ENCODE measurements at regions not wholly inside any gene's neighbourhood (a gene's known extent, or its start where the extent isn't known, plus 50 kb on each side); places are given as distances from the start of the nearest gene placed in this dataset.

- H3K36me3 ChIP-seq (ENCODE audit: low read depth): no peaks in the 10 kb centered on the region
- H3K79me2 ChIP-seq (ENCODE audit: insufficient read depth): no peaks in the 10 kb centered on the region
- no peak overlapping the region for H2AFZ ChIP-seq
- H3K4me2 ChIP-seq (ENCODE audit: unreplicated experiment): no peak overlapping the region
- H3K27ac ChIP-seq: no peak overlapping the region
- TF ChIP-seq EZH2 (IDR thresholded peaks at IDR 0.05; ENCODE audit: insufficient read depth, poor library complexity, severe bottlenecking) (no peak), EZH2phosphoT487 (IDR thresholded peaks at IDR 0.05; ENCODE audit: insufficient read depth, low read depth) (no peak)
- H3K9me3 ChIP-seq (ENCODE audit: low read depth): no peaks in the 10 kb centered on the region
- no peak for DNase-seq
- H3K4me3 ChIP-seq: no peak overlapping the region
- no peaks in the 10 kb centered on the region for H3K27me3 ChIP-seq (replicated peaks; ENCODE audit: insufficient read depth)
- H3K9me2 ChIP-seq (ENCODE audit: insufficient read depth): no peaks in the 10 kb centered on the region
- H3F3A ChIP-seq (ENCODE audit: insufficient read depth): no peaks in the 10 kb centered on the region
- H3K4me1 ChIP-seq (ENCODE audit: insufficient read depth): peaks cover 2% of the 10 kb centered on the region; the same call in 1 of the 2 replicates
- no peak overlapping the region for H3K9ac ChIP-seq
- in situ Hi-C loops (cut with MboI): no loop called here
- H4K20me1 ChIP-seq (ENCODE audit: insufficient read depth): no peaks in the 10 kb centered on the region
Observed at GRCh38 chr1:188096521-188096920, 1267.8 kb downstream of the PLA2G4A start.

DNA sequence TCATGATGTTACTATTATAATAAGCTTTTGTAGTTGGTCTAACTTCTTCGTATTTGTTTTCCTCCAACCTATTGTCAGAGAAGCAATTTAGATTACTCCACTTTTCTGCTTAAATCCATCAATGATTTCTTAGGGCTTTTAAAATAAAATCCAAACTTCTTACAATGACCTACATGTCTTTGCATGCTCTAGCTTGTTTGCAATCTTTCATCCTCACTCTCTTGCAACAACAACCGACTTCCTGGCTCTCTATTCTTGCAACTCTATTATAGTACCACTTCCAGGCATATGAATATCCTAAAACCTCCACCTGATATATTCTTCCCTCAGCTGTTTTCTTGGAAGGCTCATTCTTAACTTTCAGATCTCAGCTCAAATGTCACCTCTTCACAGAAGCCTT is 1288.7 kb downstream of the PLA2G4A start:
- no peak for TF ChIP-seq EZH2phosphoT487 (IDR thresholded peaks at IDR 0.05; ENCODE audit: insufficient read depth, low read depth)
- H3K9me2 ChIP-seq (ENCODE audit: insufficient read depth): no peaks in the 10 kb centered on the region
- H3F3A ChIP-seq (ENCODE audit: insufficient read depth): no peaks in the 10 kb centered on the region
- H2AFZ ChIP-seq: no peak overlapping the region
- H3K36me3 ChIP-seq (ENCODE audit: low read depth): no peaks in the 10 kb centered on the region
- H3K4me2 ChIP-seq (ENCODE audit: unreplicated experiment): no peak overlapping the region
- H3K4me3 ChIP-seq: no peak overlapping the region
- no peaks in the 10 kb centered on the region for H3K9me3 ChIP-seq (ENCODE audit: low read depth)
- in situ Hi-C loops (cut with MboI): no loop called here
- no peaks in the 10 kb centered on the region for H3K27me3 ChIP-seq (replicated peaks; ENCODE audit: insufficient read depth)
- DNase-seq: no peak
- no peaks in the 10 kb centered on the region for H3K4me1 ChIP-seq (ENCODE audit: insufficient read depth)
- no peak overlapping the region for H3K27ac ChIP-seq
- no peaks in the 10 kb centered on the region for H3K79me2 ChIP-seq (ENCODE audit: insufficient read depth)
- no peak overlapping the region for H3K9ac ChIP-seq
- WGBS, 2 experiments (ENCODE audit: low coverage in 1 of 2, low lambda C conversion rate in 2 of 2, missing lambda C conversion rate in 2 of 2): 13 to 17% methylated on average over 2 of the region's 2 CpGs
- H4K20me1 ChIP-seq (ENCODE audit: insufficient read depth): no peaks in the 10 kb centered on the region

GRCh38 chr1:188122646-188123045 is 1293.9 kb downstream of the PLA2G4A start:
- Histone ChIP-seq H3K9ac (no peak overlapping the region), H3K27me3 (replicated peaks; ENCODE audit: insufficient read depth) (no peaks in the 10 kb centered on the region), H3K36me3 (ENCODE audit: low read depth) (no peaks in the 10 kb centered on the region), H3K9me2 (ENCODE audit: insufficient read depth) (no peaks in the 10 kb centered on the region), H3K27ac (no peak overlapping the region), H3K4me2 (ENCODE audit: unreplicated experiment) (no peak overlapping the region), H3K9me3 (ENCODE audit: low read depth) (no peaks in the 10 kb centered on the region), H4K20me1 (ENCODE audit: insufficient read depth) (no peaks in the 10 kb centered on the region), H3K4me1 (ENCODE audit: insufficient read depth) (no peaks in the 10 kb centered on the region), H3F3A (ENCODE audit: insufficient read depth) (no peaks in the 10 kb centered on the region), H2AFZ (no peak overlapping the region), H3K79me2 (ENCODE audit: insufficient read depth) (no peaks in the 10 kb centered on the region), H3K4me3 (no peak overlapping the region)
- TF ChIP-seq EZH2phosphoT487 (IDR thresholded peaks at IDR 0.05; ENCODE audit: insufficient read depth, low read depth) (no peak), EZH2 (IDR thresholded peaks at IDR 0.05; ENCODE audit: insufficient read depth, poor library complexity, severe bottlenecking) (no peak)
- in situ Hi-C loops (cut with MboI): no loop called here
- no peak for DNase-seq
- WGBS, 2 experiments (ENCODE audit: low coverage in 1 of 2, low lambda C conversion rate in 2 of 2, missing lambda C conversion rate in 2 of 2): 6 to 21% methylated on average over 4 of the region's 4 CpGs

- Histone ChIP-seq H3K4me1 (ENCODE audit: insufficient read depth) (no peaks in the 10 kb centered on the region), H3K4me2 (ENCODE audit: unreplicated experiment) (no peak overlapping the region), H3K27ac (no peak overlapping the region), H3K9ac (no peak overlapping the region), H3K27me3 (replicated peaks; ENCODE audit: insufficient read depth) (no peaks in the 10 kb centered on the region), H3F3A (ENCODE audit: insufficient read depth) (no peaks in the 10 kb centered on the region), H4K20me1 (ENCODE audit: insufficient read depth) (no peaks in the 10 kb centered on the region), H3K4me3 (no peak overlapping the region), H3K79me2 (ENCODE audit: insufficient read depth) (no peaks in the 10 kb centered on the region), H2AFZ (no peak overlapping the region), H3K9me3 (ENCODE audit: low read depth) (no peaks in the 10 kb centered on the region), H3K9me2 (ENCODE audit: insufficient read depth) (no peaks in the 10 kb centered on the region), H3K36me3 (ENCODE audit: low read depth) (no peaks in the 10 kb centered on the region)
- 7 to 23% methylated on average over 1 of the region's 1 CpG for WGBS, 2 experiments (ENCODE audit: low coverage in 1 of 2, low lambda C conversion rate in 2 of 2, missing lambda C conversion rate in 2 of 2)
- in situ Hi-C loops (cut with MboI): no loop called here
- DNase-seq: no peak
- TF ChIP-seq EZH2 (IDR thresholded peaks at IDR 0.05; ENCODE audit: insufficient read depth, poor library complexity, severe bottlenecking): no peak
- no peak for TF ChIP-seq EZH2phosphoT487 (IDR thresholded peaks at IDR 0.05; ENCODE audit: insufficient read depth, low read depth)
Observed at GRCh38 chr1:188127507-188127906, 1298.8 kb downstream of the PLA2G4A start.

GRCh38 chr1:188128761-188129160 is 1300.0 kb downstream of the PLA2G4A start:
- no peak overlapping the region for H2AFZ ChIP-seq
- TF ChIP-seq EZH2 (IDR thresholded peaks at IDR 0.05; ENCODE audit: insufficient read depth, poor library complexity, severe bottlenecking) (no peak), EZH2phosphoT487 (IDR thresholded peaks at IDR 0.05; ENCODE audit: insufficient read depth, low read depth) (no peak)
- H3K79me2 ChIP-seq (ENCODE audit: insufficient read depth): no peaks in the 10 kb centered on the region
- H3K9me3 ChIP-seq (ENCODE audit: low read depth): no peaks in the 10 kb centered on the region
- no peaks in the 10 kb centered on the region for H3K9me2 ChIP-seq (ENCODE audit: insufficient read depth)
- peak; percentile 14 for DNase-seq
- H3K36me3 ChIP-seq (ENCODE audit: low read depth): no peaks in the 10 kb centered on the region
- H3K27me3 ChIP-seq (replicated peaks; ENCODE audit: insufficient read depth): no peaks in the 10 kb centered on the region
- no peaks in the 10 kb centered on the region for H3F3A ChIP-seq (ENCODE audit: insufficient read depth)
- no peak overlapping the region for H3K4me2 ChIP-seq (ENCODE audit: unreplicated experiment)
- H4K20me1 ChIP-seq (ENCODE audit: insufficient read depth): no peaks in the 10 kb centered on the region
- H3K4me3 ChIP-seq: no peak overlapping the region
- no peak overlapping the region for H3K27ac ChIP-seq
- in situ Hi-C loops (cut with MboI): no loop called here
- H3K4me1 ChIP-seq (ENCODE audit: insufficient read depth): no peaks in the 10 kb centered on the region
- H3K9ac ChIP-seq: no peak overlapping the region
- WGBS, 2 experiments (ENCODE audit: low coverage in 1 of 2, low lambda C conversion rate in 2 of 2, missing lambda C conversion rate in 2 of 2): 61 to 66% methylated on average over 3 of the region's 3 CpGs
